Cardiac muscle cell (in vitro differentiated cells and primary cell): ENCODE measurements at regions not wholly inside any gene's neighbourhood (a gene's known extent, or its start where the extent isn't known, plus 50 kb on each side); places are given as distances from the start of the nearest gene placed in this dataset.

Source experiments
- DNase-seq, 2 donors: peaks; one replicate each; pipeline versions ENCODE4 v3.0.0 to v3.0.0-alpha.2; 2010 to 2017; ENCODE audit warnings: low read depth in 1 of 2, low spot score in 1 of 2
- H3K27ac ChIP-seq: fragments of 200-600 bp; sonication (generic); 2 replicates; pipeline ENCODE4 v1.5.1; 2016
- H3K27me3 ChIP-seq: fragments of 200-600 bp; sonication (generic); 2 replicates; pipeline ENCODE4 v1.6.0; 2016; ENCODE audit warnings: control low read depth
- H3K36me3 ChIP-seq: fragments of 200-600 bp; sonication (generic); 2 replicates; pipeline ENCODE4 v1.5.1; 2016; ENCODE audit warnings: control low read depth
- H3K4me1 ChIP-seq: fragments of 200-600 bp; sonication (generic); 2 replicates; pipeline ENCODE4 v1.8.1; 2017; ENCODE audit warnings: low read depth, mild to moderate bottlenecking, mixed run types
- H3K4me3 ChIP-seq: fragments of 200-600 bp; sonication (generic); 2 replicates; pipeline ENCODE4 v1.5.1; 2016; ENCODE audit warnings: mild to moderate bottlenecking
- H3K9me3 ChIP-seq: fragments of 200-600 bp; sonication (generic); 2 replicates; pipeline ENCODE4 v1.5.1; 2017; ENCODE audit warnings: low read depth, mild to moderate bottlenecking, control low read depth
- TF ChIP-seq, protein P1 (sequence below): IDR thresholded peaks from 2 replicates; pipeline ENCODE4 v1.5.1; 2012; ENCODE audit warnings: low read depth, mild to moderate bottlenecking, low read length

DNA sequence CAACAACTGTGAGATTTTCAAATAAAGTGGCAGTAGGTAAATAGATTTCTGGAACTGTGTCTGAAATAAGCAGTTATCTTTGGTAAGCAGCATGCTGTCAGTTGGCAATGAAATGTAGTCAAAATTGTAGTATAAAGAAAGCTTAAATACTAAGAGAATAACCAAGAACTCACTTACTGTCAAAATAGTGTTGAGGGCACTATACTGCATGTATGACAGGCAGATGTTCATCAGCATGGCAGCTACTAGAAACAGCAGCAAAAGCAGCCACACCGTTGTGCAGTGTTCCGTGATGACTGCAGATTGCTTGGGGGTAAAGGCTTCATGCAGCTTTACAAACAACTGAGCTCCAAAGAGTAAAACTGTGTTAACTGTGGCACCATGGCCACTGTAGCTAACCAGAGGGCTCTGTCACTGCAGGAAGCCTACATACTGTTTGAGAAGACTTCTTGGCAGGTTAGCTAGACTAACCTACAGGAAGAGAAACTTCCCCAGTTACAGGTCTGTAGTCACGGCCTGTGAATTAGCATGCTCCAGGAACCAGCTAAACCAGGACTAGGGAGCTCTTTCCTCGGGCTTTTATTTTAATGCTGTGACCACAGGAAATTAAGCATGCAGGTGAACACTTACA is 459.7 kb downstream of the TBL1XR1 start:
- no peaks in the 10 kb centered on the region for H3K9me3 ChIP-seq
- H3K36me3 ChIP-seq, result no peaks in the 10 kb centered on the region
- DNase-seq, result no peak
- no peak overlapping the region for H3K27ac ChIP-seq
- peaks cover 10% of the 10 kb centered on the region for H3K4me1 ChIP-seq
- no peak overlapping the region for H3K4me3 ChIP-seq
- TF ChIP-seq, protein P1, sequence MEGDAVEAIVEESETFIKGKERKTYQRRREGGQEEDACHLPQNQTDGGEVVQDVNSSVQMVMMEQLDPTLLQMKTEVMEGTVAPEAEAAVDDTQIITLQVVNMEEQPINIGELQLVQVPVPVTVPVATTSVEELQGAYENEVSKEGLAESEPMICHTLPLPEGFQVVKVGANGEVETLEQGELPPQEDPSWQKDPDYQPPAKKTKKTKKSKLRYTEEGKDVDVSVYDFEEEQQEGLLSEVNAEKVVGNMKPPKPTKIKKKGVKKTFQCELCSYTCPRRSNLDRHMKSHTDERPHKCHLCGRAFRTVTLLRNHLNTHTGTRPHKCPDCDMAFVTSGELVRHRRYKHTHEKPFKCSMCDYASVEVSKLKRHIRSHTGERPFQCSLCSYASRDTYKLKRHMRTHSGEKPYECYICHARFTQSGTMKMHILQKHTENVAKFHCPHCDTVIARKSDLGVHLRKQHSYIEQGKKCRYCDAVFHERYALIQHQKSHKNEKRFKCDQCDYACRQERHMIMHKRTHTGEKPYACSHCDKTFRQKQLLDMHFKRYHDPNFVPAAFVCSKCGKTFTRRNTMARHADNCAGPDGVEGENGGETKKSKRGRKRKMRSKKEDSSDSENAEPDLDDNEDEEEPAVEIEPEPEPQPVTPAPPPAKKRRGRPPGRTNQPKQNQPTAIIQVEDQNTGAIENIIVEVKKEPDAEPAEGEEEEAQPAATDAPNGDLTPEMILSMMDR, result no peak
- no peaks in the 10 kb centered on the region for H3K27me3 ChIP-seq

DNA sequence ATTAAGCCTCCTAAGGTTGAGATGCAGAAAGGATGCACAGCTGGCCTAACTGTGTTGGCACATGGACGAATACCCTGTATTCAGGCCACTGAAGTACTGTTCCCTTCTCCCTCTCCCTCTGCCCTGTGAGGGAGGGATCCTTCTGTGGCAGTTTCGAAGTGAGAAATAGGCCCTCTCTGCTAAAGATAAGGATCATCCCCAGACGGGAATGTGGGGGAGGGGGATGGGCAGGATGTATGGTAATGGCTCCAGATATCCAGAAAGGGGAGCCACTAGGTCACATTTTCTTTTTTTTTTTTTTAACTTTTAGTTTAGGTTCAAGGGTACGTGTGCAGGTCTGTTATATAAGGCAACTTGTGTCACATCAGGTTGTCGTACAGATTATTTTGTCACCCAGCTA is 463.1 kb downstream of the TBL1XR1 start:
- H3K9me3 ChIP-seq, result no peaks in the 10 kb centered on the region
- DNase-seq, result no peak
- TF ChIP-seq, protein P1, result no peak
- no peaks in the 10 kb centered on the region for H3K27me3 ChIP-seq
- no peak overlapping the region for H3K27ac ChIP-seq
- peaks cover 10% of the 10 kb centered on the region for H3K4me1 ChIP-seq
- H3K4me3 ChIP-seq, result no peak overlapping the region
- no peaks in the 10 kb centered on the region for H3K36me3 ChIP-seq

DNA sequence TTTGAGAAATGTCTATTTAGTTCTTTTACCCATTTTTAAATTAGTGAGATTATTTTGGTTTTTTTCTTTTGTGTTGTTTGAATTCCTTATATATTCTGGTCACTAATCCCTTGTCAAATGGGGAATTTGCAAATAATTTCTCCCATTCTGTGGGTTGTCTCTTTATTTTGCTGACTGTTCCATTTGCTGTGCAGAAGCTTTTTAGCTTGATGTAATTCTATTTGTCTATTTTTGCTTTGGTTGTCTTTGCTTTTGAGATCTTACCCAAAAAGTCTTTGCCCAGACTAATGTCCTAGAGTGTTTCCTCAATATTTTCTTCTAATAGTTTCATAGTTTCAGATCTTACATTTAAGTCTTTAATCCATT is 472.9 kb downstream of the TBL1XR1 start:
- no peak overlapping the region for H3K4me3 ChIP-seq
- no peak for DNase-seq
- H3K27ac ChIP-seq, result no peak overlapping the region
- no peaks in the 10 kb centered on the region for H3K36me3 ChIP-seq
- H3K9me3 ChIP-seq, result no peaks in the 10 kb centered on the region
- TF ChIP-seq, protein P1, result no peak
- no peaks in the 10 kb centered on the region for H3K4me1 ChIP-seq
- H3K27me3 ChIP-seq, result no peaks in the 10 kb centered on the region

DNA sequence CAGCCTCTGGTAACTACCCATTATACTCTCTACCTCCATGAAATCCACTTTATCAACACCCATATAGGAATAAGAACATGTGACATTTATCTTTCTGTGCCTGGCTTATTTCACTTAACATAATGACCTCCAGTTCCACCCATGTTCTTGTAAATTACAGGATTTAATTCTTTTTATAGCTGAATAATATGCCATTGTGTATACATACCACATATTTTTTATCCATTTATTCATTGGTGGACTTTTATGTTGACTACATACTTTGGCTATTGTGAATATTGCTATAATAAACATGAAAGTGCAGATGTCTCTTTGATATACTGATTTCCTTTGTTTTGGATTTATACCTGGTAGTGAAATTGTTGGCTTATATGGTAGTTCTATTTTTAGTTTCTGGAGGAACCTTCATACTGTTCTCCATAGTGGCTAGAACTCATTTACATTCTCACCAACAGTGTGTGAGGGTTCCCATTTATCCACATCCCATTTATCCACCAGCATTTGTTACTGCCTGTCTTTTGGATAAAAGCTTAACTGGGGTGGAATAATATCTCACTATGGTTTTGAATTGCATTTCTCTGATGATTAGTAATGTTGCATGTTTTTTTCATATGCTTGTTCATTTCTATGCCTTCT is 473.4 kb downstream of the TBL1XR1 start:
- Histone ChIP-seq H3K9me3 (no peaks in the 10 kb centered on the region), H3K36me3 (no peaks in the 10 kb centered on the region), H3K4me1 (no peaks in the 10 kb centered on the region), H3K27ac (no peak overlapping the region), H3K4me3 (no peak overlapping the region), H3K27me3 (no peaks in the 10 kb centered on the region)
- DNase-seq, result no peak
- TF ChIP-seq, protein P1, result no peak

DNA sequence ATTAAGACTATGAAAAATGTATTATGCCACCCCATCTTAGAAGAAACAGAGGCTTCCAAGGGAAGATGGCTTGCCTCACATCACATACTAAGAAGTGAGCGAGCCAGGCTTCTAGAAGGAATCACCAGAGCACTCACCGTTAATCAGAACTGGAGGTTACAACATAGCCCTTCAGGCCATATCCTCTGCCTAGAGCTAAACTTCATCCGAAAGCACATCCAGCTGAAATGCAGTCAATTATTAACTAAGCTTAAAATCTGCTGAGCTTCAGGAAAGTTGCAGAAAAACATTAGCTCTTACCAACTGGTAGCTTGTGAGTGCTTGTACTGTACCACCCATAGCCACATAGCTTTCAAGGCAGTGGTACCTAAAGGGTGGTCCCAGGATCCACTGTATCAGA is 483.2 kb downstream of the TBL1XR1 start:
- Histone ChIP-seq H3K4me3 (no peak overlapping the region), H3K27me3 (no peaks in the 10 kb centered on the region), H3K27ac (no peak overlapping the region), H3K9me3 (no peaks in the 10 kb centered on the region), H3K36me3 (no peaks in the 10 kb centered on the region), H3K4me1 (no peaks in the 10 kb centered on the region)
- TF ChIP-seq, protein P1, result no peak
- no peak for DNase-seq
